HAP-1 (cell line): ENCODE measurements at regions not wholly inside any gene's neighbourhood (a gene's known extent, or its start where the extent isn't known, plus 50 kb on each side); places are given as distances from the start of the nearest gene placed in this dataset.
"Not testable (repeated sequence)": the region's sequence is repeated elsewhere in the genome, so short reads cannot be mapped to it uniquely, and the experiment has no call there.

ENCODE experiments used
- DNase-seq, 2 experiments: peaks; one replicate each; pipeline ENCODE4 v3.0.0-alpha.2; 2016 to 2020; ENCODE audit warnings: low spot score in 2 of 2
- H3K27me3 ChIP-seq: fragments of 250-450 bp; sonication (Bioruptor Pico); 2 replicates; pipeline ENCODE4 v1.5.1; 2020; ENCODE audit warnings: low read depth, mild to moderate bottlenecking, moderate library complexity
- H3K36me3 ChIP-seq: fragments of 250-450 bp; sonication (Bioruptor Pico); replicated peaks from 2 replicates; pipeline ENCODE4 v1.5.1; 2020; ENCODE audit warnings: mild to moderate bottlenecking
- H3K4me1 ChIP-seq: fragments of 250-450 bp; sonication (Bioruptor Pico); 2 replicates; pipeline ENCODE4 v1.5.1; 2020; ENCODE audit warnings: mild to moderate bottlenecking
- H3K4me3 ChIP-seq: fragments of 250-450 bp; sonication (Bioruptor Pico); 2 replicates; pipeline ENCODE4 v1.5.1; 2020; ENCODE audit warnings: mild to moderate bottlenecking, moderate library complexity
- H3K9me3 ChIP-seq: fragments of 250-450 bp; sonication (Bioruptor Pico); 2 replicates; pipeline ENCODE4 v1.5.1; 2020; ENCODE audit warnings: mild to moderate bottlenecking, moderate library complexity
- in situ Hi-C: fragments of 300-500 bp; cut with MboI; formaldehyde crosslinking; loops from 3 replicates; pipeline ENCODE4 v1.14.3; 2020; ENCODE audit warnings: low sequenced_read_pairs, inconsistent platforms, mixed read lengths

DNA sequence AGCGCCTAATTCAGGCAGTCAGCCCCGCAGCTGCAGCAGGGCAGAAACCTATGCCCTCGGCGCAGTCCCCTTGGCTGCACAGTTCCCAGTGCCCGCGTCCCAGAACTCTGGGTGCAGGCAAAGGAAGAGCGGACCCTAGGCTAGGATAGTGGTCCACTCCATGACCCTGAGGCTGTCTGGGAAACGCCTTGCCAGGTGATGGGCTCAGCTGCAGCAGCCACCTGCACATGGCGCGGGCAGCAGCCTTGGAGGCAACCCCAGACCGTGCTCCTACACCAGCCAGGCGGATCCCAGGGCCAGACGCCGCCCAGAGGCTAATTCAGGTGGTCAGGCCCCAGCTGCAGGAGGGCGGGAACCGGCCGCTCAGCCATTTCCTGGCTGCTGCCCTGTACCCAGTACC lies 83.0 kb downstream of the POTEC start:
- H3K9me3 ChIP-seq, H3K27me3 ChIP-seq, H3K4me3 ChIP-seq, H3K36me3 ChIP-seq, H3K4me1 ChIP-seq, in situ Hi-C loops, DNase-seq: not testable (repeated sequence)

DNA sequence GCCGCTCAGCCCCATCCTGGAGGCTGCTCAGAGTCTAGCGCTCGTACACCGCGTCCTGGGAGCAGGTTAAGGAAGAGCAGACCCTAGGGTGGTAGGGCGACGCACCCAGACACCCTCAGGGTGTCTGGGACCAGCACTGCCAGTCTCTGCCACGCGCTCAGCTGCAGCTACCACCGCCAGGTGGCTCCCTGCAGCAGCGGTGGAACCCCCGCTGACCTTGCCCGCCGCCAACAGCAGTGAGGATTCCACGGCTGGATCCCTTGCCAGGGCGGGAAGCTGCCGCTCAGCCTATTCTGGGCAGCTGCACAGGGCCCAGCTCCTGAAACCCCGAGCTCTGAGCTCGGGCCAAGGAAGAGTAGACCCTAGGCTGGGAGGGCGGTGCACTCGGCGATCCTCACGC lies 83.6 kb downstream of the POTEC start:
- in situ Hi-C loops, H3K36me3 ChIP-seq, DNase-seq, H3K9me3 ChIP-seq, H3K27me3 ChIP-seq, H3K4me1 ChIP-seq, H3K4me3 ChIP-seq: not testable (repeated sequence)

DNA sequence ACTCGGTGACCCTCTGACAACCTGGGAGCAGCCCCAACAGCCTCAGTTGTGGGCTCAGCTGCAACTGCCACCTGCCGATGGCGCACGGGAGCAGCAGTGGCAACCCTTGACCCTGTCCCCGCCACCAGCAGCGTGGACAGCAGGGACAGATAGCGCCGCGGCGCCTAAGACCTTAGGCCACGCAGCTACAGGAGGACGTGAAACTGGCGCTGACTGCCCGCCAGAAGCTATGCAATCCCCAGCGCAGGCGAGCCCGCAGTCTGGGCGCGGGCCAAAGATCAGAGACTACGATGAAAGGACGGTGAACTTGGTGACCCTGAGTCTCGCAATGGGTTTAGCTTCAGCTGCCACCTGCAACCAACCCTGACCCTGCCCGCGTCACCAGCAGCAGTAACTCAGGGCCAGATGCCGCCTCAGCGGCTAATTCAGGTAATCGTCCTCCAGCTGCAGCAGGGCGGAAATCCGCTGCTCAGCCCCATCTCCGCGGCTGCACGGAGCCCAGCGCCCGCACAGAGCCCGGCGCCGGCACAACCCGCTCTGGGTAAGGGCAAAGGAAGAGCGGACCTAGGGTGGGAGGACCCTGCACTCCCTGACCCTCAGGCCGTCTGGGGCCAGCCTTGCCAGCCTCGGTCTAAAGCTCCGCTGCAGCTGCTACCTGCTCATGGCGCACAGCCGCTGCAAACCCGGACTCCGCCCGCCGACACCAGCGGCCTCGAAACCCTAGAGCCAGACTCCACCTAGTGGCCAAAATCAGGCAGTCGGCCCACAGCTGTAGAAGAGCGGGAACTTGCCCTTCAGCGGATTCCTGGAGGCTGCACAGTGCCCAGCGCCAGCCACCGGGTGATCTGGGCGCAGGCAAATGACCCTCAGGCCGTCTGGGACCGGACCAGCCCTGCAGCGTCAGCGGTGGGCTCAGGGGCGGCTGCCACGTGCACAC lies 85.1 kb downstream of the POTEC start:
- H3K4me1 ChIP-seq, H3K9me3 ChIP-seq, H3K27me3 ChIP-seq, in situ Hi-C loops, H3K36me3 ChIP-seq, H3K4me3 ChIP-seq: not testable (repeated sequence)
- peak in 1 of 2 experiments; percentile 82 for DNase-seq

DNA sequence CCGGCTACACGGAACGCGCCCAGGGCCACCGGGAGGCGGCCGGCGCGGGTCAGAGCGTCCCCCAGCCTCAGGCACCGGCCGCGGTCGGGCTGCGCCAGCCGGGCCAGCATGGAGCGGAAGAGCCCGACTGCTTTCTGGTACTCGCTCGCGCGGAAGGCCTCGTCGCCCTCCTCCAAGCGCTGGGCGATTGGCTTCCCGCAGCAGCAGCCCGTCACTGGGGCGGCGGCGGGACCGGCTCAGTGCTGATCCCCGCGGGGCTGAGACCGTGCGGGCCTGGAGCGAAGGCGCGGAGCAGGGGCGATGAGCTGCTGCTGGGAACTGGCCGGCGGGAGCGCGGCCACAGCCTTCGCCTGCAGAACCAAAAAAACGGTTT lies 92.8 kb downstream of the POTEC start:
- not testable (repeated sequence) for H3K27me3 ChIP-seq

DNA sequence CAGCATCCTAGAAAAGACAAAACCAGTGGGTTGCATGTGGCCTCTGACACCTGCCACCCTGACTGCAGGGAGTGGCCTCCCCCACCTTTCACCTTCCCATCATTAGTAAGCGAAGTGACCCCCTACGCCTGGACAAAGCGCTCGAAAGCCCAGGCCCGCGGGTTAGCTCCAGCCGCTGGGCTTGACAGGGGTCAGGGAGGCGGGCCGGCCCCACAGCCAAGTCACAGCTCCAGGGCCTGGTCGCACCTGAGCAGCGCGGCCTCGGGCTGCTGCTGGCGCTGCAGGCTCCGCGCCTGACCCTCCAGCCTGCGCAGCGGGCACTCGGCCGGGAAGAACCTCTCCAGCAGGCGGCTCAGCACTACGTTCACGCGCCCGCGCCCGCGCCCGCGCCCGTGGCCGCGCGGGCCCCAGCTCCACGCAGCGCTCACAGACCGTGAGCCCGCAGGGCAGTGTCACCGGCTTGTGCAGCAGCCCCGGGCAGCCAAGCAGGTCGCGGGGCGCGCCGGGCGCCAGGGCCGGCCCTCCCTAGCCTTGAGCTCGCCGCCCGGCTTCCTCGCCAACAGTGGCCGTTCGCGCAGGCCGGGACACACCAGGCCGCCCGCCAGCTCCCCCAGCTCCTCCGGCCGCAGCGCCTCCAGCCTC lies 93.3 kb downstream of the POTEC start:
- H3K27me3 ChIP-seq, H3K36me3 ChIP-seq, H3K4me3 ChIP-seq, H3K9me3 ChIP-seq, H3K4me1 ChIP-seq, in situ Hi-C loops: not testable (repeated sequence)
- DNase-seq = peak in 1 of 2 experiments; percentile 25

More for the DNA sequence above, 92.8 kb downstream of the POTEC start:
- in situ Hi-C loops, H3K4me1 ChIP-seq, H3K36me3 ChIP-seq, H3K9me3 ChIP-seq: not testable (repeated sequence)
- DNase-seq = peak in 1 of 2 experiments; percentile 49
- peak overlapping the region; percentile 15; the same call in 1 of the 2 replicates for H3K4me3 ChIP-seq

DNA sequence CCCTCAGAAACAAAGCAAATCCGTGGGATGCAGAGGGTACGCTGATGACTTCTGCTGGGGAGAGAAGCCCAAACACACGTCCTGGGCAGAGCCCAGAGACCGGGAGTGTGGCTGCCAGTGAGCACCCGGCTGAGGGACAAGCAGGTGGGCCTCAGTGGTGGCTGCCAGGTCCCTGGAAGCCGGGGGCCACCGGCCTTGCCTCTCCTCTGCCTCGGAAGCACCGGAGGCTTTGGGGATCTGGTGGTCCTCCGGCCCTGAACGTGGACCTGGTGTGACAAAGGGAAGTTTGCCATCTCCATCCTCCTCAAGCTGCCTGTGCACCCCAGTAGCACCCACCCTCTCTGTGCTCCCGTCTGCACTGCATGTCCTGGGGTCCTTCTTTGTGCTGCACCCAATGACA lies 94.3 kb downstream of the POTEC start:
- H3K4me3 ChIP-seq, H3K36me3 ChIP-seq, DNase-seq, H3K9me3 ChIP-seq, in situ Hi-C loops, H3K4me1 ChIP-seq, H3K27me3 ChIP-seq: not testable (repeated sequence)

DNA sequence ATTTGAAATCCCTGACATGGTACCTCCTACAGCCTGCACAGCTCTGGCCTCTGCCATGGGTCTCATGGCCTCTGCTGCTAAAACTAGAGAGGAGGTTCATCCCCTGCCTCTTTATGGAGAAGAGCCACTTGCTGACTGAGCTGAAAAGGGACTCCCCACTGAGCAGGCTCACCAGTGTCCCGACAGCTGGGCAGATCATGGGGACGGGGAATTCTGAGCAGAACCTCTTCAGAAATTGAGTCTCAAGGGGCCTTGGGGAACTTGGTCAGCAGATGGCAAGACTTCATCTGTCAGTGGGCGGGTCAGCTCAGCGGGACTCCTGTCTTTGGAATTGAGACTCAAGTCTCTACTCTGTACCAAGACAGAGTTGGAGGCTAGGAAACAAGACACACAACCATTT lies 95.7 kb downstream of the POTEC start:
- H3K27me3 ChIP-seq, H3K9me3 ChIP-seq, DNase-seq, H3K4me3 ChIP-seq, in situ Hi-C loops, H3K4me1 ChIP-seq, H3K36me3 ChIP-seq: not testable (repeated sequence)

DNA sequence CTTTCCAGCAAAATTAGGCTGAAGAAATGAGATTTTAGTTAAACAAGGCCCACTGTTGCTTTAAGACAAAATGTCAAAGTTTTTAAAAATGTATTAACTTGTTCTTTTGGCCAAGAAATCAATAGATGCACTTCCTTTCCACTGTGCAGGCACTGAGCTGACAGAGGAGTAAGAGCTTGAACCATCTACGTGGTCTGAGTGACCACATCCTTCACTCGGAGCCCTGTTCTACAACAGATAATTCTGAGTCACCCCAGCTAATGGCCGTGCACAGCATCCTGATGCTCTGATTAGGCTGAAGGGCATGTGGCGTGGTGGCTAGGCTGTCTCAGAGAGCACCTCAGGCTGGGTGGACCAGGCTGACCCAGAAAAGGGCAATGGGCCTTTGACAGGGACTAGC lies 107.9 kb downstream of the POTEC start:
- in situ Hi-C loops, H3K36me3 ChIP-seq, H3K4me3 ChIP-seq, H3K9me3 ChIP-seq, H3K4me1 ChIP-seq, DNase-seq, H3K27me3 ChIP-seq: not testable (repeated sequence)

DNA sequence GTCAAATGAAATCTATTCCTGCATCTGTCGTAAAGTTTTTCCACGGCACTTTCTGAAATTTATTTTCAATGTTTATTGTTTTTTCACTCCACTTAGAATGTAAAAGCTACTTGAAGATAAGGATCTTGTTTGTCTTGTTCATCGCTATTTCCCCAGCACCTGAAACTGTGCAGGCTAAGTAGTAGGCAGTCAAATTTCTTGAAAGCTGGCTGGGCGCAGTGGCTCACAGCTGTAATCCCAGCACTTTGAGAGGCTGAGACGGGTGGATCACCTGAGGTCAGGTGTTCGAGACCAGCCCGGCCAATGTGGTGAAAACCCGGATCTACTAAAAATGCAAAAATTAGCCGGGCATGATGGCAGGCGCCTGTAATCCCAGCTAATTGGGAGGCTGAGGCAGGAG lies 111.0 kb downstream of the POTEC start:
- H3K4me1 ChIP-seq, H3K9me3 ChIP-seq, H3K4me3 ChIP-seq, H3K36me3 ChIP-seq, DNase-seq, H3K27me3 ChIP-seq, in situ Hi-C loops: not testable (repeated sequence)

DNA sequence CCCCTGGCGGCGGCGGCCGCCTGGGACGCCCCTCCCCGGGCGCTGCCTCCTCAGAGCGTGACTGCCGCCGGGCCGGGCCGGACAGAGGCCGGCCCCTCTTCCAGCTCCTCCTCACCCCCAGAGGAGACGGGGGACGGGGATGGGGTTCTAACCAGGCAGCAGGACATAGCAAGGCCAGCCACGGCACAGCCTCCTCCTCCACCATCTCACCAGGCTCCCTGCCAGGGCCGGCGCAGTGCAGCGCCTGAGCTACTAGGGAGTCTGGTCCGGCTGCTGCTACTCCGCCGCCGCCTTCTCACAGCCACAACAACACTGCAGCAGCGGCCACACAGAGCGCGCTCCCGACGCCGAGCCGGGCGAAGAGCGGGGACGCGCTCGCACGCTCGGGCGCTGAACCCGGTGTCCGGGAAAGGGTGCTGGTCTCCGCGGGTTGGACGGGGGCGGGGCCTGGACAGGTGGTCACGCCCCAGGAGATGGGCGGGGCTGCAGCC lies 112.3 kb downstream of the POTEC start:
- H3K4me1 ChIP-seq, H3K36me3 ChIP-seq, in situ Hi-C loops, H3K27me3 ChIP-seq, H3K9me3 ChIP-seq: not testable (repeated sequence)
- H3K4me3 ChIP-seq = peak overlapping the region; percentile 47
- peak; percentile 64 to 87 for DNase-seq

DNA sequence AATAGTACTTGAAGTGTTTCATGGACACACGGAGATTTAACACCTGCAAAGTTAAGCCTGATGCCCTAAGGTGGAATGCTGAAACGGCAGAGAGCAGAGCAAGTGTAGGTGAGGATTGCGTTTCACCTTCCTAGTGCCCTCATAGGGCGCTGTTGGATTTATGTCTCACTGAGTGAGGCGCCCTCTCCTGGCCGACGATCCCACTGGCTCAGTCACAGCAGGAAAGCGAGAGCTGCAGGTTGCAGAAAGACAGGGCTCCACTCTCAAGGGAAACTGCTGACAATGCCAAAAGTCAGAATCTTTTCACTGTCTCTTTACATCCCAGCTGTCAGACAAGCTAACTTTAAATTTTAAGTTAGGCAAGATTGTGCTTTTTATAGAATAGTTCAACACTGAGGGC lies 127.6 kb downstream of the POTEC start:
- peak; percentile 2 to 55 for DNase-seq

DNA sequence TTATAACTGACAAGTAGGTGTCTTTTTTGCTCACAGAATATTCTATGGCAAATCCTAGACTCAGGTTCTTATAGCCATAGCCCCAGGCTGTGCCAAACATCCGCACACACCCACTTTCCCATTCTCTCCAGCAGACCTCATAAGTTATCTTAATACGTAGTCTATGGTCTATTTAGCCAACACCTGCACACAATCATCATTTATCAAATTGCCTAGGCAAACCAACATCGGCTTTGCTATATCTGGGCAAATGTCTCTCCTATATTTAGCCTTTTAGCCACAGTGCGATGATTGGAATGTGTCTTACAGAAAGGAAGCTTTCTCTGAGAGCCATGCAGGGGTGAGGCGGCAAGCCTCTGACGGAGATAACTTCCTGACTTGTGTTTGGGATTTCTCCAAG lies 128.0 kb downstream of the POTEC start:
- H3K4me1 ChIP-seq, DNase-seq: not testable (repeated sequence)

More for the DNA sequence above, 127.6 kb downstream of the POTEC start:
- H3K4me1 ChIP-seq, H3K36me3 ChIP-seq, H3K9me3 ChIP-seq, H3K27me3 ChIP-seq, H3K4me3 ChIP-seq, in situ Hi-C loops: not testable (repeated sequence)

DNA sequence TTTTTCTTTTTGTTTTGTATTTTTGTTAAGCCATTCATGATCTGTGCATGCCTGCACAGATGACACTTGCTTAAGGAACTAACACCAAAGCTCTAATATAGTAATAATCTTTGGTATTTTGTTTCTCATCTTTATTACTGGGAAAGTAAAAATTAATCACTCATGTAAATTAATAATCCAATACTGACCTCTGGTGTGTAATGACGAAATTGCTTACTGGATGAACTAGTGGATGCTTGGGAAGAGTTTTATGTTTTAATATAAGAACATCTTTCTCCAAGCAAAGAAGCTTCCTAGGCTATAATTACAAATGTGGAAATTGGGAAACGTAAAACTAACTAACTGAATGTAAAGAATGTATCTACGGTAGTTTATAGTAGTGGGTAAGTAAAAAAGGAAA lies 147.9 kb downstream of the POTEC start:
- H3K4me3 ChIP-seq, H3K4me1 ChIP-seq, DNase-seq, H3K27me3 ChIP-seq, H3K36me3 ChIP-seq, in situ Hi-C loops, H3K9me3 ChIP-seq: not testable (repeated sequence)

More for the DNA sequence above, 128.0 kb downstream of the POTEC start:
- H3K4me3 ChIP-seq, H3K9me3 ChIP-seq, H3K36me3 ChIP-seq, in situ Hi-C loops, H3K27me3 ChIP-seq: not testable (repeated sequence)

DNA sequence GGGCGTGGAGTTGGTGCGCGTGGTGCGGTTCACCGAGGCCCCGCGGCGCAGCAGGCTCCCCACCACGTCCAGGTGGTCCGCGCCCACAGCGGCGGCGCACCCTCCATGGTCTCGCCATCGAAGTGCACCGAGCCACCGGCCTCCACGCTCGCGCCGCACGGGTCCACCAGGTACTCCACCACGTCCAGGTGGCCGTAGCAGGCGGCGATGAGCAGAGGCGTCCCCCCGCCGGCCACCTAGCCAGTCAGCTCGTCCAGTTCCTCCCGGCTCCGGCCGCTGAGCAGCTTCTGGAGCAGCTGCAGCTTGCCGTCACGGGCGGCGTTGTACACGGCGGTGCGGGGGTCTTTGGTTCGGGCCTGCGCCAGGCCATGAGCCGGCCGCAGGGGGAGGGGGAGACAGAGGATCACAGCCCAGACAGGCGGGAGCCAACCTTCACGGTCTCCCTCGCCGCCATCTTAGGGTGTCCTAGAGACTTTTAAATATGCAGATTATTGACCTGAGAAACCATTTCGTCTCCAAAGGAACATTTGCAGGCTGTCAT lies 149.8 kb downstream of the POTEC start:
- in situ Hi-C loops, H3K4me1 ChIP-seq, H3K36me3 ChIP-seq, H3K9me3 ChIP-seq, H3K27me3 ChIP-seq, DNase-seq, H3K4me3 ChIP-seq: not testable (repeated sequence)
